ENCODE measurements at regions not wholly inside any gene's neighbourhood (a gene's known extent, or its start where the extent isn't known, plus 50 kb on each side); places are given as distances from the start of the nearest gene placed in this dataset.
"Not testable (repeated sequence)": the region's sequence is repeated elsewhere in the genome, so short reads cannot be mapped to it uniquely, and the experiment has no call there.

- DNase-seq, result no peak
These were observed 153.2 kb downstream of the CTTN start for GRCh38 chr11:70551351-70552166.

GRCh38 chr11:70552167-70553150 lies 154.1 kb downstream of the CTTN start:
- DNase-seq, result peak in 2 of 3 experiments; percentile 5 to 41

- peak in 2 of 3 experiments; percentile 29 to 79 for DNase-seq
These were observed 156.7 kb downstream of the CTTN start for GRCh38 chr11:70555078-70555477.

GRCh38 chr11:70556884-70557741 lies 158.8 kb downstream of the CTTN start:
- DNase-seq, result no peak

GRCh38 chr11:70557742-70558485 lies 159.6 kb downstream of the CTTN start:
- DNase-seq, result no peak

GRCh38 chr11:70558681-70559080 lies 160.4 kb downstream of the CTTN start:
- DNase-seq, result no peak

- no peak for DNase-seq
These were observed 161.2 kb downstream of the CTTN start for GRCh38 chr11:70559516-70559915.

GRCh38 chr11:70560621-70561020 lies 162.3 kb downstream of the CTTN start:
- DNase-seq, result not testable (repeated sequence)

GRCh38 chr11:70566768-70567530 lies 168.6 kb downstream of the CTTN start:
- no peak for DNase-seq

- no peak for DNase-seq
These were observed 169.3 kb downstream of the CTTN start for GRCh38 chr11:70567680-70568034.

GRCh38 chr11:70568035-70568813 lies 169.9 kb downstream of the CTTN start:
- no peak for DNase-seq

- DNase-seq, result no peak
These were observed 170.7 kb downstream of the CTTN start for GRCh38 chr11:70568814-70569617.

- DNase-seq, result no peak
These were observed 171.2 kb downstream of the CTTN start for GRCh38 chr11:70569618-70569890.

- no peak for DNase-seq
These were observed 171.8 kb downstream of the CTTN start for GRCh38 chr11:70569996-70570692.

- no peak for DNase-seq
These were observed 172.5 kb downstream of the CTTN start for GRCh38 chr11:70570693-70571395.

- DNase-seq, result no peak
These were observed 174.6 kb downstream of the CTTN start for GRCh38 chr11:70572974-70573260.

GRCh38 chr11:70573701-70574151 lies 175.4 kb downstream of the CTTN start:
- no peak for DNase-seq

GRCh38 chr11:70574725-70575347 lies 176.5 kb downstream of the CTTN start:
- DNase-seq, result no peak
